ENCODE measurements at regions not wholly inside any gene's neighbourhood (a gene's known extent, or its start where the extent isn't known, plus 50 kb on each side); places are given as distances from the start of the nearest gene placed in this dataset.

DNA sequence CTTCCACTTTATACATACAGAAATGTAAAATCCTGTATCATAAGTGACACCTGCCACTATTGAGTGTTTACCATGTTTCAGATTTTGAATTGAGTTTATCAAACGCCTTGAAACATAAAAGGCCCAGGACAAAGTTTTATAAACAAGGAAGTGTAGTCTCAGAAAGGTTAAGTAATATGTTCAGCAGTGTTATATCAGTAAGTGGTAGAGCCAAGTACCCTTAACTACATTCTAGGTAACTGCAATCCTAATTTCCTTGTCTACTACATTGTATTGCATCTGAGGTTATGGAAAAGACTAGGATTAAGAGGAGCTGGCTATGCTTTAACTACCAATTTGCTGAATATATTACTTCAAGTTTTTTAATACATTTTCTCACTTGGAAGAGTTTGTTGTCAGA lies 641.6 kb downstream of the LRRC70 start:
- TF ChIP-seq, protein P1, sequence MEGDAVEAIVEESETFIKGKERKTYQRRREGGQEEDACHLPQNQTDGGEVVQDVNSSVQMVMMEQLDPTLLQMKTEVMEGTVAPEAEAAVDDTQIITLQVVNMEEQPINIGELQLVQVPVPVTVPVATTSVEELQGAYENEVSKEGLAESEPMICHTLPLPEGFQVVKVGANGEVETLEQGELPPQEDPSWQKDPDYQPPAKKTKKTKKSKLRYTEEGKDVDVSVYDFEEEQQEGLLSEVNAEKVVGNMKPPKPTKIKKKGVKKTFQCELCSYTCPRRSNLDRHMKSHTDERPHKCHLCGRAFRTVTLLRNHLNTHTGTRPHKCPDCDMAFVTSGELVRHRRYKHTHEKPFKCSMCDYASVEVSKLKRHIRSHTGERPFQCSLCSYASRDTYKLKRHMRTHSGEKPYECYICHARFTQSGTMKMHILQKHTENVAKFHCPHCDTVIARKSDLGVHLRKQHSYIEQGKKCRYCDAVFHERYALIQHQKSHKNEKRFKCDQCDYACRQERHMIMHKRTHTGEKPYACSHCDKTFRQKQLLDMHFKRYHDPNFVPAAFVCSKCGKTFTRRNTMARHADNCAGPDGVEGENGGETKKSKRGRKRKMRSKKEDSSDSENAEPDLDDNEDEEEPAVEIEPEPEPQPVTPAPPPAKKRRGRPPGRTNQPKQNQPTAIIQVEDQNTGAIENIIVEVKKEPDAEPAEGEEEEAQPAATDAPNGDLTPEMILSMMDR (IDR thresholded peaks at IDR 0.05; ENCODE audit: low read length), result no peak
- no peak for TF ChIP-seq EZH2phosphoT487 (IDR thresholded peaks at IDR 0.05; ENCODE audit: low read length)
